Central memory CD8-positive, alpha-beta T cell (primary cell): ENCODE measurements at regions not wholly inside any gene's neighbourhood (a gene's known extent, or its start where the extent isn't known, plus 50 kb on each side); places are given as distances from the start of the nearest gene placed in this dataset.
"Not testable (repeated sequence)": the region's sequence is repeated elsewhere in the genome, so short reads cannot be mapped to it uniquely, and the experiment has no call there.

Source experiments
- ATAC-seq: fragments of 150-1000 bp; cut with Tn5 transposase; replicated peaks from 2 replicates; pipeline ENCODE4 v1.10.0; 2022; ENCODE audit warnings: mild to moderate bottlenecking, moderate FRiP score, moderate number of reproducible peaks; ENCODE audit not compliant: poor library complexity, severe bottlenecking; ENCODE audit errors: extremely low read depth
- DNase-seq, 2 donors: peaks; one replicate each; pipeline ENCODE4 v3.0.0; 2021; ENCODE audit warnings: low spot score in 2 of 2
- H3K27ac Mint-ChIP-seq: one replicate; pipeline ENCODE4 v1.8.0; 2022; ENCODE audit warnings: low read depth, mild to moderate bottlenecking, moderate library complexity, mixed read lengths
- H3K27me3 Mint-ChIP-seq: one replicate; pipeline ENCODE4 v1.8.0; 2022; ENCODE audit warnings: mixed read lengths
- H3K36me3 Mint-ChIP-seq: one replicate; pipeline ENCODE4 v1.8.0; 2022; ENCODE audit warnings: mild to moderate bottlenecking, moderate library complexity, mixed read lengths; ENCODE audit not compliant: insufficient read depth
- H3K4me1 Mint-ChIP-seq: one replicate; pipeline ENCODE4 v1.8.0; 2022; ENCODE audit warnings: mixed read lengths
- H3K4me3 Mint-ChIP-seq: one replicate; pipeline ENCODE4 v1.8.0; 2022; ENCODE audit warnings: mild to moderate bottlenecking, moderate library complexity, mixed read lengths
- H3K9me3 Mint-ChIP-seq: one replicate; pipeline ENCODE4 v1.8.0; 2022; ENCODE audit warnings: mixed read lengths

DNA sequence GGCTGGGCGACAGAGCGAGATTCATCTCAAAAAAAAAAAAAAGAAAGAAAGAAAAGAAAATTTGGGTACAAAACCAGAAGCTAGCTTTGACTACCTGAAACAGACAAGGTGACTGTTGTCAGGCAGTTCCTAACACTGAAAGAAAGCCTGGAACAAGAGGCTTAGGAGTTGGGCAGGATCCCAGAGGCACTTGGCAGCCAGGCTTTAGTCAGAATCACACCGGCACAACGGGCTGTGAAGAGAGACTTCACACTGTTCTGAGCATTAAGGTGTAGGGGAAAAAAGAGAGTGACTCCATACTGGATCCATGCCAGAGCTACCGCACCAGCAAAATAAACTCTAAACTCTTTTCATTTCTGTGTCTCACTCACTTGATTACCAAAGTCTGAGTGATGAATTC lies 130.8 kb downstream of the ZNF467 start:
- Mint-ChIP-seq H3K36me3 (no peaks in the 10 kb centered on the region), H3K4me3 (no peak overlapping the region), H3K27me3 (peaks cover 38% of the 10 kb centered on the region), H3K9me3 (no peaks in the 10 kb centered on the region), H3K4me1 (no peaks in the 10 kb centered on the region), H3K27ac (no peak overlapping the region)
- DNase-seq (no peak), ATAC-seq (no peak)

DNA sequence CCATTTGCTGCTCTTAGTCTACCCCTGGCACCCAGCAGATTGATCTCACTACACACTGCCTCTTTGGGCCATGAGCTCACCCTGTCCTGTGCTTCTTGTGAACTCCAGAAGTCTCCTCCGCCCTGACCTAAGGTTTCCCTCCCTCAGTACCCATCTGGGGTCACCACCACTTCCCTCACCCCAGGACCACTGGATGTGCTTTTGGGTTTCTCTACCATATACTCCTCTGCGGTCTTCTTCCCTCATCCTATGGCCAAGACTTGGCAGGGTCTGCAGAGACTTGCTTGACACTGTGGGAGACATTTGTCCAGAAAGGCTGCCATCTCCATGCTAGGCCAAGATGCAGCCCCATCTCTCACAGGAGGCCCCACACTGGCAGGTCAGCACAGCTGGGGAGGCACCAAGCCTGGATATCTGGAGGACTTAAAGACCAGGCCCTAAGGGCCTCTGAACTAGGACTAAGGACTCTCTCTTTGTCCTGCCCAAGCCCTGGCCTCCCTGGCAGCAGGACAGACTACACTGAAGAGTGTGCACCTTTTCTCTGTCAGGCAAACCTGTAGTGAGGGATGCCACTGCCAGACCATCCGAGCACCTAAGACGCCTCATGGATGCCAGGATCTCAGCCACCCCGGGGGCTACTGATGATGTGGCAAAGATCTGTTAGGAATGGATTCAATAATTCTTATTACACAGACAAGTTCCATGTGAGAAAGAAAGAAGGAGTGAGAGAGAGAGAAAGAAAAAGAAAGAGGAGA lies 134.6 kb downstream of the ZNF467 start:
- H3K4me1 Mint-ChIP-seq = no peaks in the 10 kb centered on the region
- no peaks in the 10 kb centered on the region for H3K9me3 Mint-ChIP-seq
- H3K36me3 Mint-ChIP-seq = no peaks in the 10 kb centered on the region
- H3K4me3 Mint-ChIP-seq = no peak overlapping the region
- H3K27me3 Mint-ChIP-seq = peaks cover 47% of the 10 kb centered on the region
- no peak overlapping the region for H3K27ac Mint-ChIP-seq
- no peak for ATAC-seq
- DNase-seq = no peak

DNA sequence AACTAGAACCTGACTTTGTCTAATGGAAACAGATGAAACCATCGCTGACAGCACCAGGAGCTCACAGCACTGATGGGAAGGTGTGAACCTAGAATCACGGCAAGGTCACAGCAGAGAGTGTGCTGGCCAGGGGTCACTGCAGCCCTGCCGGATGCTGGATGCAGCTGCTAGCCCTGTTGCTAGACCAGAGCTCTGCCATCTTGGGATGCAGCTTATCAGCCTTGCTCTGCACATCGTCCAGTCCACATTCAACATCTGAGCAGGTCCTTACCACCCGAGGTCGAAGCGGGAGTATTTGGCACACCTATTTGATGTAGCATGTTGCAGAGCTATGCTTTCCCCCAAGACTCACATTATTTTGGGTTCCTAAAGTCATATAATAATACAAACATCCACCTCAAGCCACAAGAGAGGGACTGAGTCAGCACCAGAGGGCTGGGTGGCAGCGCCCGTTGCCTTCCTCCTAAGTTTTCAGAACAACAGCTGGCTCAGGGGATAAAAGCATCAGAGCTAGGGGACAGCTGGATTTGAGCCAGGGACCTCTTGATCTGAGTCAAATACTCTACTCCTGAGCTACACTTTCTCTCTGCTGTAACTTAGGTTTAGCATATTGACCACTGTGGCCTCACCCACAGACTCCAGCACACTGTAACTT lies 135.3 kb downstream of the ZNF467 start:
- no peak overlapping the region for H3K4me3 Mint-ChIP-seq
- ATAC-seq = no peak
- no peaks in the 10 kb centered on the region for H3K4me1 Mint-ChIP-seq
- no peak for DNase-seq
- peaks cover 51% of the 10 kb centered on the region for H3K27me3 Mint-ChIP-seq
- no peak overlapping the region for H3K27ac Mint-ChIP-seq
- H3K36me3 Mint-ChIP-seq = no peaks in the 10 kb centered on the region
- no peaks in the 10 kb centered on the region for H3K9me3 Mint-ChIP-seq

GRCh38 chr7:149635561-149636329 lies 137.6 kb downstream of the ZNF467 start:
- no peak for DNase-seq
- H3K27ac Mint-ChIP-seq = no peak overlapping the region
- no peak for ATAC-seq
- H3K27me3 Mint-ChIP-seq = peaks cover 51% of the 10 kb centered on the region
- H3K9me3 Mint-ChIP-seq = no peaks in the 10 kb centered on the region
- no peak overlapping the region for H3K4me3 Mint-ChIP-seq
- H3K36me3 Mint-ChIP-seq = no peaks in the 10 kb centered on the region
- no peaks in the 10 kb centered on the region for H3K4me1 Mint-ChIP-seq

GRCh38 chr7:149633976-149634945 lies 136.7 kb upstream of the ZNF746 start:
- Mint-ChIP-seq H3K36me3 (no peaks in the 10 kb centered on the region), H3K4me1 (no peaks in the 10 kb centered on the region), H3K4me3 (no peak overlapping the region), H3K27ac (no peak overlapping the region), H3K9me3 (no peaks in the 10 kb centered on the region), H3K27me3 (peaks cover 47% of the 10 kb centered on the region)
- DNase-seq = no peak
- ATAC-seq = no peak

- H3K27me3 Mint-ChIP-seq = peaks cover 22% of the 10 kb centered on the region
- H3K4me1 Mint-ChIP-seq = peaks cover 12% of the 10 kb centered on the region
- H3K27ac Mint-ChIP-seq, H3K4me3 Mint-ChIP-seq, DNase-seq, ATAC-seq, H3K36me3 Mint-ChIP-seq, H3K9me3 Mint-ChIP-seq: not testable (repeated sequence)
Observed at GRCh38 chr7:149628361-149629149, 130.9 kb upstream of the ZNF746 start.

DNA sequence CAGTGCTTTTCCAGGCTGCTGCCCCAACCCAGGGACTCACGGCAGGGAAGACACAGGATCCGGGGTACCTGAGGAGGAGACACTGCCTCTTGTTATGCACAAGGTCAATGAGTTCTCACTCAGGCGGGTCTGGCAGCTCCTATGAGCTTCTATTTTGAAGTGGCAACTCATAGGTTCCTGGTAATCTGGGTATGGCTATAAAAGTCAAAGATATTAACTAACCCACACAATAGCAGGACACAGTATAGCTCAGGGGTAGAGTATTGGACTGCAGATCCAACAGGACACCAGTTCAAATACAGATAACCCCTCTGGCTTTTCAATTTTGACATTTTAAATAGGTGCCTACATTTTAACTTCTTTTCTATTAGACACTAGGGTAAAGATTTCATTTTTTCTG lies 130.3 kb upstream of the ZNF746 start:
- H3K4me3 Mint-ChIP-seq = no peak overlapping the region
- peaks cover 21% of the 10 kb centered on the region for H3K27me3 Mint-ChIP-seq
- no peak overlapping the region for H3K27ac Mint-ChIP-seq

GRCh38 chr7:149626972-149627371 lies 129.4 kb upstream of the ZNF746 start:
- Mint-ChIP-seq H3K4me3 (no peak overlapping the region), H3K36me3 (peaks cover 9% of the 10 kb centered on the region), H3K27ac (no peak overlapping the region), H3K27me3 (peaks cover 21% of the 10 kb centered on the region), H3K4me1 (peaks cover 28% of the 10 kb centered on the region), H3K9me3 (no peaks in the 10 kb centered on the region)
- no peak for DNase-seq
- ATAC-seq = no peak

More for the DNA sequence above, 130.3 kb upstream of the ZNF746 start:
- DNase-seq = no peak
- H3K4me1 Mint-ChIP-seq = peaks cover 19% of the 10 kb centered on the region
- no peaks in the 10 kb centered on the region for H3K9me3 Mint-ChIP-seq
- no peak for ATAC-seq
- H3K36me3 Mint-ChIP-seq = peaks cover 8% of the 10 kb centered on the region

DNA sequence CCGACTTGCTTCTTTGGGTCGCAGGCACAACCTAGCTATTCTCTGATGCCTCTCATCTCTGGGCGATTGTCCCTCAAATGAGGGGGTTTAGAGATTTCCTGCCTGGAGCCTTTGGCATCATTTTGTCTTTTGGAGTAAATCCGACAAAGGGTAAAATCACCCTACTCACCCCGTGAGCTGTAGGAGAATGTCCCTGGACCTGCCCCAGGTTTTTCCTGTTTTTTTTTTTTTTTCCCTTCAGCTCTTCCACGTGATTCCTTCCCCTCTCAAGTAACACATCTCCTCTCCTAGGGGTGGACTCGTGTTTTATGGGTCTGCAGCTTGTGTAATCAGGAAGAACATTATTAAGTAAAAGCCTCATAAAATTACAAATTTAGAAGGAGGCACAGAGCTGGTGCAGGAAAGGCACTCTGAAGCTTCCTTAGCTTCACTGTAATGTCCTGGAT lies 128.4 kb upstream of the ZNF746 start:
- Mint-ChIP-seq H3K36me3 (peaks cover 19% of the 10 kb centered on the region), H3K27me3 (peaks cover 21% of the 10 kb centered on the region), H3K9me3 (no peaks in the 10 kb centered on the region), H3K27ac (no peak overlapping the region), H3K4me1 (peaks cover 38% of the 10 kb centered on the region), H3K4me3 (peak overlapping the region; percentile 31)
- no peak for DNase-seq
- ATAC-seq = no peak

- peak overlapping the region; percentile 31 for H3K4me3 Mint-ChIP-seq
- peaks cover 21% of the 10 kb centered on the region for H3K27me3 Mint-ChIP-seq
- peak overlapping the region; percentile 46 for H3K27ac Mint-ChIP-seq
- peaks cover 42% of the 10 kb centered on the region for H3K4me1 Mint-ChIP-seq
- H3K9me3 Mint-ChIP-seq = no peaks in the 10 kb centered on the region
- H3K36me3 Mint-ChIP-seq = peaks cover 24% of the 10 kb centered on the region
- no peak for ATAC-seq
- DNase-seq = peak in 1 of 2 donors; percentile 23
Observed at GRCh38 chr7:149625340-149625946, 127.8 kb upstream of the ZNF746 start.
